AG09309 (cell line): ENCODE measurements at regions not wholly inside any gene's neighbourhood (a gene's known extent, or its start where the extent isn't known, plus 50 kb on each side); places are given as distances from the start of the nearest gene placed in this dataset.
"Not testable (repeated sequence)": the region's sequence is repeated elsewhere in the genome, so short reads cannot be mapped to it uniquely, and the experiment has no call there.

Experiments
- DNase-seq: peaks from one replicate; pipeline ENCODE4 v3.0.0-alpha.2; 2010; ENCODE audit warnings: low read depth
- H3K4me3 ChIP-seq: 2 replicates; pipeline ENCODE4 v1.5.1; 2011; ENCODE audit warnings: mild to moderate bottlenecking, low read depth, low read length, moderate library complexity; ENCODE audit not compliant: control insufficient read depth
- CTCF ChIP-seq: IDR thresholded peaks from 2 replicates; pipeline ENCODE4 v1.5.1; 2011; ENCODE audit warnings: mild to moderate bottlenecking, low read depth, low read length, inconsistent platforms; ENCODE audit not compliant: insufficient read depth, control insufficient read depth; ENCODE audit errors: missing control alignments

DNA sequence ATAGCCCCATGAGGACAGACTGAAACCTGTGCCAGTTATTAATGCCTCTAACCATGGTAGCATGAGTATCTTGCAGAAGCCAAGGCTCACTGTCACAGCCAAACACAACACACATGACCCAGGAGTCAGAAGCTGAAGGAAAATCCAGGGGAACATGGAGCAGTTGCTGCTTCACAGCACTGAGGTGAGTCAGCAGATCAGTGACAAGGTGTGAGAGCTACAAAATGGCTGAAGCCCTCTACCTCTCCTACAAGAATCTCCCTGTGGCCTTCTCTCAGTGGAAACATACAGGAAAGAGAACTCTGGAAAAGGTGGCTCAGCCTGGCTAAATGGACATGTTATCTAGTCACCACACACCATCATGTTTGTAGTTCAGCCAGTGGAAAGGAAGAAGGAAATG, 93.5 kb downstream of the NAB1 start:
- TF ChIP-seq CTCF: no peak
- no peak for DNase-seq
- H3K4me3 ChIP-seq: no peak overlapping the region

DNA sequence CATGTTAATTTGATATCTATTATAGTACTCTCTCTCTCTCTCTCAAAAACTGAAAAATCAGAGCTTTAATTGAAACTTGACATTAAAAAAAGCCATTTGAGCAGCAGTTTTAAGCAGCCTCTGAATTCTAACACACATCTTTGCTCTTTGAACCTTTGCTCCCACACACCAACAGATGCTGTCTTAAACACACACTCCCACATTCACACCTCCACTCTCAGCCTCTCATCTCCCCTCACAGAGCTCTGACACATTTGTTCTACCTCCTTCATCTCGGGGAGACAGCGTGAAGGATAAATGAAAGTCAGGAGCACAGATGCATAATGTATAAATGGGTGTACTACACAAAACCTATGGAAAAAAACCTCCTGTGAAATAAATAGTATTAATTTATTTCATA, 95.2 kb downstream of the NAB1 start:
- no peak for TF ChIP-seq CTCF
- no peak overlapping the region for H3K4me3 ChIP-seq
- DNase-seq: no peak

- no peak for TF ChIP-seq CTCF
- no peak overlapping the region for H3K4me3 ChIP-seq
- peak; percentile 57 for DNase-seq
These were observed 98.3 kb downstream of the NAB1 start for GRCh38 chr2:190746971-190747761.

- no peak overlapping the region for H3K4me3 ChIP-seq
- DNase-seq: no peak
These were observed 100.1 kb downstream of the NAB1 start for GRCh38 chr2:190748966-190749365.

DNA sequence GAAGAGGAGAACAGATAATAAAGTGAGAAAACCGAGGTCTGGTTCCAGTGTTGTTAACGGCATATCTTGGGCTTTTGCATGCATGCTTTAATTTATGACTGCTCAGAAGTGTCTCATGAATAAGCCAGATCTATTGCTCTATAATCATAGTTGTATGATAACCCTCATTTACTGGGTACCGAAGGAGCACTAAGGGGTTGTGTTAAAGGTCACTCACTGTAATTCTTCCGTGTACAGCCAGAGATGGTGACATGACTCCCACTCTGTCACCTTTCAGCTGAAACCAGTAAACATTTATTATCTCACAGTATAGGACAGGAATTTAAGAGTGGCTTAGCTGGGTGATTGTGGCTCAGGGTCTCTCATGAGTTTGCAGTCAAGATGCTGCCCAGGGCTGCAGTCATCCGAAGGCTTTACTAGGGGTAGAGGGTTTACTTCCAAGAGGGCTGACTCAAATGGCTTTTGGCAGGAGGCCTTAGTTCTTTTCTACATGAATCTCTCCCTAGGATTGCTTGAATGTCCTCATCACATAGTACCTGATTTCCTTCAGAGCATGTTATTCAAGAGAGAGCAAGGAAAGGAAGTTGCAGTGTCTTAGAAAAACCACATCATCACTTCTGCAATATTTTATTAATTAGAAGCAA, 107.0 kb downstream of the NAB1 start:
- DNase-seq: no peak
- H3K4me3 ChIP-seq: no peak overlapping the region
- no peak for TF ChIP-seq CTCF

More at GRCh38 chr2:190748966-190749365, 100.1 kb downstream of the NAB1 start:
- no peak for TF ChIP-seq CTCF

DNA sequence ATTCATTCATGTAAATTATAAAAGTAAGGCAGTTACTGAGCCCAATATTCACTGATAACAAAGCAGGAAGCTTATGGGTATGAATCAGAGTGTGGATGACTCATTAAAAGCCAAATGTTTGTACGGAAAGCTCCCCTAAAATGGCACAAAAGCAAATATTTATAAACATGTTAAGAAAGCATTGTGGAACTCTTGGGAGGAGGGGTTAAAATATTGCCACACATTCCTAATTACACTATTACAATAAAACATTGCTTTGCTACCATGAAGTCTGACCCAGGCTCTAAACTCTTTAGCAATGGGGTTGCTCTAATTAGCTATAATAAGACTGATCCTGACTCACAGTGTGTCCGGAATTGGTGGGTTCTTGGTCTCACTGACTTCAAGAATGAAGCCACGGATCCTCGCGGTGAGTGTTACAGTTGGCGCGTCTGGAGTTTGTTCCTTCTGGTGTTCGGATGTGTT, 110.9 kb downstream of the NAB1 start:
- DNase-seq: peak; percentile 82
- TF ChIP-seq CTCF: no peak
- H3K4me3 ChIP-seq: no peak overlapping the region

GRCh38 chr2:190760353-190761150, 111.7 kb downstream of the NAB1 start:
- H3K4me3 ChIP-seq, DNase-seq: not testable (repeated sequence)

GRCh38 chr2:190761216-190761615, 112.3 kb downstream of the NAB1 start:
- not testable (repeated sequence) for DNase-seq, H3K4me3 ChIP-seq
